WTC11 (cell line): ENCODE measurements at regions not wholly inside any gene's neighbourhood (a gene's known extent, or its start where the extent isn't known, plus 50 kb on each side); places are given as distances from the start of the nearest gene placed in this dataset.

ENCODE experiments used
- ATAC-seq: fragments of 200-7000 bp; cut with Tn5 transposase; 2 replicates; pipeline ENCODE4 v1.10.0; 2021; ENCODE audit warnings: mild to moderate bottlenecking, moderate library complexity
- CTCF ChIA-PET: fragments of 300-600 bp; sonication (Branson Sonifier 250); formaldehyde crosslinking; loops from one replicate; lab custom pipeline; 2021; ENCODE audit warnings: antibody characterized with exemption; lab: Charles Lee
- POLR2A ChIA-PET: fragments of 350-600 bp; sonication (Branson Sonifier 250); formaldehyde crosslinking; loops from one replicate; lab custom pipeline; 2021; ENCODE audit warnings: antibody characterized with exemption; lab: Charles Lee
- DNase-seq: peaks from one replicate; pipeline ENCODE4 v3.0.0; 2021; ENCODE audit warnings: low spot score
- H3K27ac Mint-ChIP-seq: 2 replicates; pipeline ENCODE4 v1.8.0; 2021; ENCODE audit warnings: mixed read lengths
- H3K27me3 Mint-ChIP-seq: 2 replicates; pipeline ENCODE4 v1.8.0; 2021; ENCODE audit warnings: low read depth, mild to moderate bottlenecking, moderate library complexity, mixed read lengths
- H3K36me3 Mint-ChIP-seq: 2 replicates; pipeline ENCODE4 v1.8.0; 2021; ENCODE audit warnings: mixed read lengths
- H3K4me1 Mint-ChIP-seq: 2 replicates; pipeline ENCODE4 v1.8.0; 2022; ENCODE audit warnings: mixed read lengths
- H3K4me3 Mint-ChIP-seq: 2 replicates; pipeline ENCODE4 v1.8.0; 2021; ENCODE audit warnings: mild to moderate bottlenecking, moderate library complexity, mixed read lengths
- H3K9me3 Mint-ChIP-seq: 2 replicates; pipeline ENCODE4 v1.8.0; 2021; ENCODE audit warnings: mixed read lengths
- ATF1 ChIP-seq: sonication (generic); formaldehyde crosslinking; IDR thresholded peaks from 2 replicates; pipeline ENCODE4 v1.8.1; 2023; ENCODE audit warnings: mild to moderate bottlenecking, moderate library complexity, missing genetic modification reagents
- CDX4 ChIP-seq: fragments of 250-450 bp; sonication (Bioruptor Pico); IDR thresholded peaks from 2 replicates; pipeline ENCODE4 v1.9.0; 2021; ENCODE audit warnings: moderate library complexity, mild to moderate bottlenecking, inconsistent platforms, borderline replicate concordance
- ETV6 ChIP-seq: sonication (generic); formaldehyde crosslinking; IDR thresholded peaks from 2 replicates; pipeline ENCODE4 v1.8.1; 2022; ENCODE audit warnings: mild to moderate bottlenecking, missing genetic modification reagents
- FOXP1 ChIP-seq: sonication (generic); formaldehyde crosslinking; IDR thresholded peaks from 2 replicates; pipeline ENCODE4 v1.8.0; 2022; ENCODE audit warnings: missing genetic modification reagents, mild to moderate bottlenecking, moderate library complexity, borderline replicate concordance
- HMGXB4 ChIP-seq: sonication (generic); formaldehyde crosslinking; IDR thresholded peaks from 2 replicates; pipeline ENCODE4 v1.8.1; 2023; ENCODE audit warnings: mild to moderate bottlenecking, moderate library complexity, missing genetic modification reagents
- IRF1 ChIP-seq: sonication (generic); formaldehyde crosslinking; IDR thresholded peaks from 2 replicates; pipeline ENCODE4 v1.8.0; 2023; ENCODE audit warnings: missing genetic modification reagents
- IRF2 ChIP-seq: sonication (generic); formaldehyde crosslinking; IDR thresholded peaks from 2 replicates; pipeline ENCODE4 v1.8.0; 2022; ENCODE audit warnings: low read depth, missing genetic modification reagents, borderline replicate concordance
- MYBL2 ChIP-seq: sonication (generic); formaldehyde crosslinking; IDR thresholded peaks from 2 replicates; pipeline ENCODE4 v1.8.1; 2023; ENCODE audit warnings: mild to moderate bottlenecking, moderate library complexity, missing genetic modification reagents
- TCF7 ChIP-seq: sonication (generic); formaldehyde crosslinking; IDR thresholded peaks from 2 replicates; pipeline ENCODE4 v1.8.0; 2022; ENCODE audit warnings: mild to moderate bottlenecking, low read depth, missing genetic modification reagents, moderate library complexity
- ZBTB43 ChIP-seq: sonication (generic); formaldehyde crosslinking; IDR thresholded peaks from 2 replicates; pipeline ENCODE4 v1.8.1; 2023; ENCODE audit warnings: mild to moderate bottlenecking, missing genetic modification reagents
- ZNF317 ChIP-seq: sonication (generic); formaldehyde crosslinking; IDR thresholded peaks from 2 replicates; pipeline ENCODE4 v1.8.1; 2023; ENCODE audit warnings: low read depth, mild to moderate bottlenecking, moderate library complexity, missing genetic modification reagents, borderline replicate concordance
- ZNF396 ChIP-seq: fragments of 250-450 bp; sonication (Bioruptor Pico); IDR thresholded peaks from 2 replicates; pipeline ENCODE4 v1.8.0; 2021; ENCODE audit warnings: mild to moderate bottlenecking, moderate library complexity, borderline replicate concordance
- TF ChIP-seq, protein P1 (sequence below): fragments of 250-450 bp; sonication (Bioruptor Pico); IDR thresholded peaks from 2 replicates; pipeline ENCODE4 v1.9.0; 2021; ENCODE audit warnings: mild to moderate bottlenecking
- TF ChIP-seq, protein P2 (sequence below): fragments of 250-450 bp; sonication (Bioruptor Pico); IDR thresholded peaks from 2 replicates; pipeline ENCODE4 v1.8.0; 2021; ENCODE audit warnings: mild to moderate bottlenecking
- TF ChIP-seq, protein P3 (sequence below): sonication (generic); formaldehyde crosslinking; IDR thresholded peaks from 2 replicates; pipeline ENCODE4 v1.8.0; 2023; ENCODE audit warnings: mild to moderate bottlenecking, missing genetic modification reagents
- TF ChIP-seq, protein P4 (sequence below): sonication (generic); formaldehyde crosslinking; IDR thresholded peaks from 2 replicates; pipeline ENCODE4 v1.8.1; 2022; ENCODE audit warnings: low read depth, mild to moderate bottlenecking, moderate library complexity, missing genetic modification reagents, borderline replicate concordance
- TF ChIP-seq, protein P5 (sequence below): fragments of 250-450 bp; sonication (Bioruptor Pico); IDR thresholded peaks from 2 replicates; pipeline ENCODE4 v2.1.2; 2022; ENCODE audit warnings: mild to moderate bottlenecking, moderate library complexity
- TF ChIP-seq, protein P6 (sequence below): sonication (generic); formaldehyde crosslinking; conservative IDR thresholded peaks from 2 replicates; pipeline ENCODE4 v1.8.1; 2022; ENCODE audit warnings: mild to moderate bottlenecking, missing genetic modification reagents

DNA sequence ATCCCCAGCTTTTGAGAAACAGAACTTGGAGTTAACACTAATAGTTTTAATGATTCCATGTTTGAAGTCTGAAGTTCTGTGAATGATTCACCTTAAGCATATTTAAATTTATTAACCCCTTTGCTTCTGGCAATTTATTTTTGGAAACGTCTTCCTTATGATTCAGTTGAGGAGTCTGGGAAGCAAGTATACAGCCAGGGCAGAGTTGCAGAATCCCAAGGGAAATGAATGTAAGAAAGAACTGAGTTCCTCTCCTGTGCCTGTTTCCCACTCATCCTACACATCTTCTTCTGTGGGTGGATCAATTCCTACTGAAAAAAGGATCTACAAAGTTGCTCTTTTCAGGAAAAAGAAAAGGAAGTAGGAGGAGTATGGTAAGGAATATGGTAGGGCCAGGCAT is 108.2 kb upstream of the CCDC91 start (continued):
- TF ChIP-seq, protein P1, sequence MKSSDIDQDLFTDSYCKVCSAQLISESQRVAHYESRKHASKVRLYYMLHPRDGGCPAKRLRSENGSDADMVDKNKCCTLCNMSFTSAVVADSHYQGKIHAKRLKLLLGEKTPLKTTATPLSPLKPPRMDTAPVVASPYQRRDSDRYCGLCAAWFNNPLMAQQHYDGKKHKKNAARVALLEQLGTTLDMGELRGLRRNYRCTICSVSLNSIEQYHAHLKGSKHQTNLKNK (CRISPR knock-in tag): no peak

DNA sequence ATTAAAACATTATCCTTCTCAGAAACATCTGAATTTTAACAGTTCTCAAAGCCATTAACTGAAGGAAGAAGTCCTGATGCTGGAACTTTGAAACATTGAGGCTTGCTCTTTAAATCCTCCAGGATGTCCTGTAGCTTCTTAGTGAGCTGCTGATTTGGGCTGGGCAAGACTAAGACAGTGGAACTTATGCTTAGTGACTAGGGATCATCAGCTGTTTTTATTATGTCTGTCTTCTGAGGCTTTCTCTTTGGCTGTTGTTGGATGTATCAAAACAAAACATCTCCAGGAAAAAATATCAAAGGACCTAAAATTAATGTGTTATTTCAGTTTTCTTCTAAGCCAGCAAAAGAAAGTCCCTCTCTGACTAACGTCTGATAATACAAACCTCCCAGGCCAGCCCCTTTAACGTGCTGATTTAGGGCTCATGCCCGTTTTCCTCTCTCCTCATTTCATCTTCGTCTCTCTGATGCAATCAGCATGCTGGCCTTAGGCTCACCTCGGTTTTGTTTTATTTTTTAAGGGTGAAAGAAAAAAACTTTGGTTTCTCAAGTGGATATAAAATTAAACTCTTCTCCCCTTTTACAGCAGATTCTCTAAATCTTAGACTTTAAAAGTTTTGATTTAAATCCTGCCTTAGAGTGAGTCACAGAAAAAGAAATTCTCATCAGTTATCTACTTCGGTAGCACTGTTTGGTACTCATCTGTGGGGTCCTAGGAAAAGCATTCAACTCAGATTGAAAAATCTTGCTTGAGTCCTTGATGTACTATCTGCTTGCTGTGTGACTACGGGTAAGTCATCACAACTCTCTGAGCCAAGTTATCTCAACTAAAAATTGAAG is 106.2 kb upstream of the CCDC91 start:
- no peak for ATAC-seq
- TF ChIP-seq, protein P2, sequence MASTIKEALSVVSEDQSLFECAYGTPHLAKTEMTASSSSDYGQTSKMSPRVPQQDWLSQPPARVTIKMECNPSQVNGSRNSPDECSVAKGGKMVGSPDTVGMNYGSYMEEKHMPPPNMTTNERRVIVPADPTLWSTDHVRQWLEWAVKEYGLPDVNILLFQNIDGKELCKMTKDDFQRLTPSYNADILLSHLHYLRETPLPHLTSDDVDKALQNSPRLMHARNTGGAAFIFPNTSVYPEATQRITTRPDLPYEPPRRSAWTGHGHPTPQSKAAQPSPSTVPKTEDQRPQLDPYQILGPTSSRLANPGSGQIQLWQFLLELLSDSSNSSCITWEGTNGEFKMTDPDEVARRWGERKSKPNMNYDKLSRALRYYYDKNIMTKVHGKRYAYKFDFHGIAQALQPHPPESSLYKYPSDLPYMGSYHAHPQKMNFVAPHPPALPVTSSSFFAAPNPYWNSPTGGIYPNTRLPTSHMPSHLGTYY (CRISPR knock-in tag): no peak
- no peak for TF ChIP-seq HMGXB4 (CRISPR knock-in tag)
- no peak for TF ChIP-seq ZNF317
- no peak for TF ChIP-seq ATF1 (CRISPR knock-in tag)
- TF ChIP-seq, protein P3, sequence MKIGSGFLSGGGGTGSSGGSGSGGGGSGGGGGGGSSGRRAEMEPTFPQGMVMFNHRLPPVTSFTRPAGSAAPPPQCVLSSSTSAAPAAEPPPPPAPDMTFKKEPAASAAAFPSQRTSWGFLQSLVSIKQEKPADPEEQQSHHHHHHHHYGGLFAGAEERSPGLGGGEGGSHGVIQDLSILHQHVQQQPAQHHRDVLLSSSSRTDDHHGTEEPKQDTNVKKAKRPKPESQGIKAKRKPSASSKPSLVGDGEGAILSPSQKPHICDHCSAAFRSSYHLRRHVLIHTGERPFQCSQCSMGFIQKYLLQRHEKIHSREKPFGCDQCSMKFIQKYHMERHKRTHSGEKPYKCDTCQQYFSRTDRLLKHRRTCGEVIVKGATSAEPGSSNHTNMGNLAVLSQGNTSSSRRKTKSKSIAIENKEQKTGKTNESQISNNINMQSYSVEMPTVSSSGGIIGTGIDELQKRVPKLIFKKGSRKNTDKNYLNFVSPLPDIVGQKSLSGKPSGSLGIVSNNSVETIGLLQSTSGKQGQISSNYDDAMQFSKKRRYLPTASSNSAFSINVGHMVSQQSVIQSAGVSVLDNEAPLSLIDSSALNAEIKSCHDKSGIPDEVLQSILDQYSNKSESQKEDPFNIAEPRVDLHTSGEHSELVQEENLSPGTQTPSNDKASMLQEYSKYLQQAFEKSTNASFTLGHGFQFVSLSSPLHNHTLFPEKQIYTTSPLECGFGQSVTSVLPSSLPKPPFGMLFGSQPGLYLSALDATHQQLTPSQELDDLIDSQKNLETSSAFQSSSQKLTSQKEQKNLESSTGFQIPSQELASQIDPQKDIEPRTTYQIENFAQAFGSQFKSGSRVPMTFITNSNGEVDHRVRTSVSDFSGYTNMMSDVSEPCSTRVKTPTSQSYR (CRISPR knock-in tag): no peak
- no peak for TF ChIP-seq IRF1 (CRISPR knock-in tag)
- TF ChIP-seq, protein P4, sequence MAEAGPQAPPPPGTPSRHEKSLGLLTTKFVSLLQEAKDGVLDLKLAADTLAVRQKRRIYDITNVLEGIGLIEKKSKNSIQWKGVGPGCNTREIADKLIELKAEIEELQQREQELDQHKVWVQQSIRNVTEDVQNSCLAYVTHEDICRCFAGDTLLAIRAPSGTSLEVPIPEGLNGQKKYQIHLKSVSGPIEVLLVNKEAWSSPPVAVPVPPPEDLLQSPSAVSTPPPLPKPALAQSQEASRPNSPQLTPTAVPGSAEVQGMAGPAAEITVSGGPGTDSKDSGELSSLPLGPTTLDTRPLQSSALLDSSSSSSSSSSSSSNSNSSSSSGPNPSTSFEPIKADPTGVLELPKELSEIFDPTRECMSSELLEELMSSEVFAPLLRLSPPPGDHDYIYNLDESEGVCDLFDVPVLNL: no peak
- TF ChIP-seq TCF7 (CRISPR knock-in tag): no peak
- TF ChIP-seq ETV6: no peak
- no peak for TF ChIP-seq FOXP1 (CRISPR knock-in tag)
- no peak for TF ChIP-seq ZNF396 (CRISPR knock-in tag)
- no peak for TF ChIP-seq MYBL2
- TF ChIP-seq, protein P5, sequence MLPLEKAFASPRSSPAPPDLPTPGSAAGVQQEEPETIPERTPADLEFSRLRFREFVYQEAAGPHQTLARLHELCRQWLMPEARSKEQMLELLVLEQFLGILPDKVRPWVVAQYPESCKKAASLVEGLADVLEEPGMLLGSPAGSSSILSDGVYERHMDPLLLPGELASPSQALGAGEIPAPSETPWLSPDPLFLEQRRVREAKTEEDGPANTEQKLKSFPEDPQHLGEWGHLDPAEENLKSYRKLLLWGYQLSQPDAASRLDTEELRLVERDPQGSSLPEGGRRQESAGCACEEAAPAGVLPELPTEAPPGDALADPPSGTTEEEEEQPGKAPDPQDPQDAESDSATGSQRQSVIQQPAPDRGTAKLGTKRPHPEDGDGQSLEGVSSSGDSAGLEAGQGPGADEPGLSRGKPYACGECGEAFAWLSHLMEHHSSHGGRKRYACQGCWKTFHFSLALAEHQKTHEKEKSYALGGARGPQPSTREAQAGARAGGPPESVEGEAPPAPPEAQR (CRISPR knock-in tag): no peak
- no peak for TF ChIP-seq CDX4 (CRISPR knock-in tag)
- no peak for TF ChIP-seq IRF2
- TF ChIP-seq ZBTB43 (CRISPR knock-in tag): no peak
- TF ChIP-seq, protein P6, sequence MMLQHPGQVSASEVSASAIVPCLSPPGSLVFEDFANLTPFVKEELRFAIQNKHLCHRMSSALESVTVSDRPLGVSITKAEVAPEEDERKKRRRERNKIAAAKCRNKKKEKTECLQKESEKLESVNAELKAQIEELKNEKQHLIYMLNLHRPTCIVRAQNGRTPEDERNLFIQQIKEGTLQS: no peak
- Mint-ChIP-seq H3K27me3 (no peaks in the 10 kb centered on the region), H3K4me3 (no peak overlapping the region), H3K36me3 (no peaks in the 10 kb centered on the region), H3K27ac (no peak overlapping the region), H3K4me1 (peaks cover 6% of the 10 kb centered on the region), H3K9me3 (no peaks in the 10 kb centered on the region)
- POLR2A ChIA-PET: no interaction called here
- CTCF ChIA-PET: no interaction called here
- no peak for DNase-seq
